Ectodermal cell (in vitro differentiated cells): ENCODE measurements at regions not wholly inside any gene's neighbourhood (a gene's known extent, or its start where the extent isn't known, plus 50 kb on each side); places are given as distances from the start of the nearest gene placed in this dataset.
"Not testable (repeated sequence)": the region's sequence is repeated elsewhere in the genome, so short reads cannot be mapped to it uniquely, and the experiment has no call there.

Source experiments
- H3K27ac ChIP-seq: 2 replicates; pipeline ENCODE4 v1.7.0; 2013; ENCODE audit warnings: mild to moderate bottlenecking, low read depth, low read length; ENCODE audit not compliant: insufficient read depth, poor library complexity, severe bottlenecking
- H3K27me3 ChIP-seq: 2 replicates; pipeline ENCODE4 v1.7.0; 2013; ENCODE audit warnings: mild to moderate bottlenecking, low read length; ENCODE audit not compliant: insufficient read depth, control insufficient read depth, poor library complexity, severe bottlenecking
- H3K36me3 ChIP-seq: one replicate; pipeline ENCODE4 v1.7.0; 2013; ENCODE audit warnings: low read length; ENCODE audit not compliant: control insufficient read depth, insufficient read depth
- H3K4me1 ChIP-seq: one replicate; pipeline ENCODE4 v1.7.0; 2013; ENCODE audit warnings: low read length; ENCODE audit not compliant: control insufficient read depth, insufficient read depth
- H3K4me3 ChIP-seq: 2 replicates; pipeline ENCODE4 v1.7.0; 2013; ENCODE audit warnings: low read depth, low read length, control low read depth; ENCODE audit not compliant: insufficient read depth
- H3K9me3 ChIP-seq: 2 replicates; pipeline ENCODE4 v1.7.0; 2013; ENCODE audit warnings: mild to moderate bottlenecking, low read length, moderate library complexity; ENCODE audit not compliant: control insufficient read depth
- WGBS, 2 experiments: methylation state at CpG; one replicate each; pipeline ENCODE4 v1.1.7; 2013; ENCODE audit warnings: missing lambda C conversion rate in 2 of 2; 5-methylcytosine and 5-hydroxymethylcytosine counted together

GRCh38 chr2:57185568-57185967 is 861.0 kb upstream of the VRK2 start:
- Histone ChIP-seq H3K9me3 (no peaks in the 10 kb centered on the region), H3K27ac (no peak overlapping the region), H3K27me3 (no peaks in the 10 kb centered on the region), H3K4me1 (no peaks in the 10 kb centered on the region), H3K4me3 (no peak overlapping the region), H3K36me3 (no peaks in the 10 kb centered on the region)
- WGBS, 2 experiments = 81 to 89% methylated on average over 3 of the region's 3 CpGs

- H3K36me3 ChIP-seq = no peaks in the 10 kb centered on the region
- no peaks in the 10 kb centered on the region for H3K4me1 ChIP-seq
- H3K4me3 ChIP-seq = no peak overlapping the region
- WGBS, 2 experiments = 91 to 93% methylated on average over 1 of the region's 2 CpGs
- no peaks in the 10 kb centered on the region for H3K9me3 ChIP-seq
- no peaks in the 10 kb centered on the region for H3K27me3 ChIP-seq
- H3K27ac ChIP-seq = no peak overlapping the region
These were observed 856.6 kb upstream of the VRK2 start for GRCh38 chr2:57190007-57190406.

- no peaks in the 10 kb centered on the region for H3K9me3 ChIP-seq
- WGBS, 2 experiments = 83 to 88% methylated on average over 3 of the region's 3 CpGs
- no peak overlapping the region for H3K27ac ChIP-seq
- H3K4me3 ChIP-seq = no peak overlapping the region
- no peaks in the 10 kb centered on the region for H3K36me3 ChIP-seq
- H3K27me3 ChIP-seq = no peaks in the 10 kb centered on the region
- no peaks in the 10 kb centered on the region for H3K4me1 ChIP-seq
These were observed 846.9 kb upstream of the VRK2 start for GRCh38 chr2:57199663-57200062.

GRCh38 chr2:57204364-57204763 is 842.2 kb upstream of the VRK2 start:
- Histone ChIP-seq H3K9me3 (no peaks in the 10 kb centered on the region), H3K27ac (no peak overlapping the region), H3K36me3 (no peaks in the 10 kb centered on the region), H3K27me3 (no peaks in the 10 kb centered on the region), H3K4me1 (no peaks in the 10 kb centered on the region), H3K4me3 (no peak overlapping the region)
- WGBS, 2 experiments = 51 to 54% methylated on average over 3 of the region's 3 CpGs

- H3K9me3 ChIP-seq = no peaks in the 10 kb centered on the region
- H3K27ac ChIP-seq = no peak overlapping the region
- no peaks in the 10 kb centered on the region for H3K4me1 ChIP-seq
- WGBS, 2 experiments = 93 to 94% methylated on average over 2 of the region's 2 CpGs
- no peaks in the 10 kb centered on the region for H3K36me3 ChIP-seq
- H3K27me3 ChIP-seq = no peaks in the 10 kb centered on the region
- H3K4me3 ChIP-seq = no peak overlapping the region
These were observed 841.4 kb upstream of the VRK2 start for GRCh38 chr2:57205241-57205640.

- no peaks in the 10 kb centered on the region for H3K9me3 ChIP-seq
These were observed 839.4 kb upstream of the VRK2 start for GRCh38 chr2:57207191-57207590.

GRCh38 chr2:57209799-57210198 is 836.8 kb upstream of the VRK2 start:
- WGBS, 2 experiments = 50 to 67% methylated on average over 3 of the region's 4 CpGs
- Histone ChIP-seq H3K27me3 (no peaks in the 10 kb centered on the region), H3K36me3 (no peaks in the 10 kb centered on the region), H3K4me1 (no peaks in the 10 kb centered on the region), H3K4me3 (no peak overlapping the region), H3K27ac (no peak overlapping the region), H3K9me3 (no peaks in the 10 kb centered on the region)

More at GRCh38 chr2:57207191-57207590, 839.4 kb upstream of the VRK2 start:
- H3K27ac ChIP-seq = no peak overlapping the region
- H3K4me3 ChIP-seq = no peak overlapping the region
- no peaks in the 10 kb centered on the region for H3K4me1 ChIP-seq
- H3K27me3 ChIP-seq = no peaks in the 10 kb centered on the region
- WGBS, 2 experiments = 90 to 98% methylated on average over 1 of the region's 1 CpG
- H3K36me3 ChIP-seq = no peaks in the 10 kb centered on the region

GRCh38 chr2:57210855-57211254 is 835.8 kb upstream of the VRK2 start:
- no peaks in the 10 kb centered on the region for H3K4me1 ChIP-seq
- no peaks in the 10 kb centered on the region for H3K27me3 ChIP-seq
- 74 to 97% methylated on average over 4 of the region's 4 CpGs for WGBS, 2 experiments
- no peak overlapping the region for H3K27ac ChIP-seq
- no peaks in the 10 kb centered on the region for H3K36me3 ChIP-seq
- no peaks in the 10 kb centered on the region for H3K9me3 ChIP-seq
- no peak overlapping the region for H3K4me3 ChIP-seq

- Histone ChIP-seq H3K27ac (no peak overlapping the region), H3K36me3 (no peaks in the 10 kb centered on the region), H3K27me3 (no peaks in the 10 kb centered on the region), H3K4me3 (no peak overlapping the region), H3K4me1 (no peaks in the 10 kb centered on the region), H3K9me3 (no peaks in the 10 kb centered on the region)
- 93 to 94% methylated on average over 2 of the region's 2 CpGs for WGBS, 2 experiments
These were observed 829.6 kb upstream of the VRK2 start for GRCh38 chr2:57217013-57217412.

GRCh38 chr2:57218206-57218605 is 828.4 kb upstream of the VRK2 start:
- no peaks in the 10 kb centered on the region for H3K36me3 ChIP-seq
- no peak overlapping the region for H3K27ac ChIP-seq
- H3K27me3 ChIP-seq = no peaks in the 10 kb centered on the region
- WGBS, 2 experiments = 87 to 90% methylated on average over 2 of the region's 2 CpGs
- no peaks in the 10 kb centered on the region for H3K4me1 ChIP-seq
- H3K9me3 ChIP-seq = no peaks in the 10 kb centered on the region
- H3K4me3 ChIP-seq = no peak overlapping the region

GRCh38 chr2:57229706-57230105 is 816.9 kb upstream of the VRK2 start:
- H3K4me3 ChIP-seq, H3K36me3 ChIP-seq, H3K9me3 ChIP-seq, H3K27ac ChIP-seq, H3K4me1 ChIP-seq, H3K27me3 ChIP-seq: not testable (repeated sequence)
- 92 to 94% methylated on average over 12 of the region's 12 CpGs for WGBS, 2 experiments
